22Rv1 (cell line): ENCODE measurements at regions not wholly inside any gene's neighbourhood (a gene's known extent, or its start where the extent isn't known, plus 50 kb on each side); places are given as distances from the start of the nearest gene placed in this dataset.

Experiments used
- H3K27ac ChIP-seq: fragments of 450-650 bp; 2 replicates; pipeline ENCODE4 v1.5.1; 2017
- CTCF ChIP-seq: fragments of 450-650 bp; IDR thresholded peaks from 2 replicates; pipeline ENCODE4 v1.5.1; 2017; ENCODE audit warnings: mild to moderate bottlenecking
- ZFX ChIP-seq: fragments of 450-650 bp; IDR thresholded peaks from 2 replicates; pipeline ENCODE4 v1.6.1; 2017; ENCODE audit warnings: antibody characterized with exemption, borderline replicate concordance

GRCh38 chr1:170303034-170303433 is 157.3 kb downstream of the NTMT2 start:
- TF ChIP-seq ZFX: no peak
- TF ChIP-seq CTCF: no peak
- H3K27ac ChIP-seq: no peak overlapping the region

DNA sequence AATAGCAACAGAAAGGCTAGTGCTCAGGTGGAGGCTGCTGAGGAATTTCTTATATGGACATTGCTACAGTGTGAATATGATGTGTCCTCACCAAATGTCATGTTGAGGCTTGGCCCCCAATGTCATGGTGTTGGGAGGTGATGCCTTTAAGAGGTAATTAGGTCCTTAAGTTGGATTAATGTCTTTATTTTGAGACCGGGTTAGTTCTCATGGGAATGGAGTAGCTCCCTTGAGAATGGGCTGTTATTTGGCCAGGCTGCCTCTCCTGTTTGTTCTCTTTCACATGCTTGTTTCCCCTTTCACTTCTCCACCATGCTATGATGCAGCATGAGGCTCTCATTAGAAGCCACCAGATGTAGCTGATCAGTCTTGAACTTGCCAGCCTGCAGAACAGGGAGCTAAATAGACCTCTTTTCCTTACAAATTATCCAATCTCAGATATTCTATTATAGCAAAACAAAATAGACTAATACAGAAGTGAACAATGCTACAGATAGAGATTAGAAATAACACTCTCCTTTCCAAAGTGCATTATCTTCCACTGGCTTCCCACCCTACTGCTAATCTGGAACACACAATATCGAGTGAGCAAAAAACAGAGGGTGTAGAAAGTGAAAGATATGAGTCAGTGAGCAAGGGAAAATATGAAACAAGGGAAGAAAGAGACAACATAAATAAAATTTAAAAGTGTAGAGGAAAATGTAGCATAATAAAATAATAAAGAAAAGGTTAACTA is 160.2 kb downstream of the NTMT2 start:
- no peak overlapping the region for H3K27ac ChIP-seq
- TF ChIP-seq ZFX (no peak), CTCF (no peak)

GRCh38 chr1:170306513-170306910 is 160.8 kb downstream of the NTMT2 start:
- TF ChIP-seq ZFX (no peak), CTCF (no peak)
- H3K27ac ChIP-seq: no peak overlapping the region

- H3K27ac ChIP-seq: no peak overlapping the region
- no peak for TF ChIP-seq CTCF
- TF ChIP-seq ZFX: no peak
These were observed 161.2 kb downstream of the NTMT2 start for GRCh38 chr1:170306948-170307347.

- TF ChIP-seq CTCF: no peak
- TF ChIP-seq ZFX: no peak
- no peak overlapping the region for H3K27ac ChIP-seq
These were observed 161.7 kb downstream of the NTMT2 start for GRCh38 chr1:170307426-170307825.

- TF ChIP-seq CTCF (no peak), ZFX (no peak)
- no peak overlapping the region for H3K27ac ChIP-seq
These were observed 163.7 kb downstream of the NTMT2 start for GRCh38 chr1:170309389-170310013.

DNA sequence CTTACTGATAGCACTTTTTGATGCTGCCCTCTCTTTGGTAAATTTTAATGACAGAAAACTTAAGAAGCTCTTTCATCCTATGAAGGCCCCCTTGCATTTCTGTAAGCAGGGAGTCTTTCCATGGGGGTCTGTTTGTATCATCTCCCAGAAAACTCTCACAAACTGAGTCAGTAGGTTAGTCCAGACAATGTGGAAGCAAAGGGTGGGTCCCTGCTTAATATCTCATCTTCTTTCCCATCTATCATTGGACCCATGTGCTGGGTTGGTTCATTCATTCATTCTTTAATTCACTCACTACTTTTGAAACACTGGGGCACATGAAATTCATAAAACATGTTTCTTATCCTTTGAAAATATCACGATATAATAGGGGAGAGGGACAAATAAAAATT is 164.3 kb downstream of the NTMT2 start:
- no peak overlapping the region for H3K27ac ChIP-seq
- TF ChIP-seq CTCF (no peak), ZFX (no peak)
